ENCODE measurements at regions not wholly inside any gene's neighbourhood (a gene's known extent, or its start where the extent isn't known, plus 50 kb on each side); places are given as distances from the start of the nearest gene placed in this dataset.

- Histone ChIP-seq H3K27me3 (no peaks in the 10 kb centered on the region), H3K36me3 (no peaks in the 10 kb centered on the region), H3K4me1 (no peaks in the 10 kb centered on the region), H3K27ac (no peak overlapping the region), H3K9me3 (peaks cover 0 to 5% of the 10 kb centered on the region in 2 donors), H3K4me3 (no peak overlapping the region)
- TF ChIP-seq, protein P1, sequence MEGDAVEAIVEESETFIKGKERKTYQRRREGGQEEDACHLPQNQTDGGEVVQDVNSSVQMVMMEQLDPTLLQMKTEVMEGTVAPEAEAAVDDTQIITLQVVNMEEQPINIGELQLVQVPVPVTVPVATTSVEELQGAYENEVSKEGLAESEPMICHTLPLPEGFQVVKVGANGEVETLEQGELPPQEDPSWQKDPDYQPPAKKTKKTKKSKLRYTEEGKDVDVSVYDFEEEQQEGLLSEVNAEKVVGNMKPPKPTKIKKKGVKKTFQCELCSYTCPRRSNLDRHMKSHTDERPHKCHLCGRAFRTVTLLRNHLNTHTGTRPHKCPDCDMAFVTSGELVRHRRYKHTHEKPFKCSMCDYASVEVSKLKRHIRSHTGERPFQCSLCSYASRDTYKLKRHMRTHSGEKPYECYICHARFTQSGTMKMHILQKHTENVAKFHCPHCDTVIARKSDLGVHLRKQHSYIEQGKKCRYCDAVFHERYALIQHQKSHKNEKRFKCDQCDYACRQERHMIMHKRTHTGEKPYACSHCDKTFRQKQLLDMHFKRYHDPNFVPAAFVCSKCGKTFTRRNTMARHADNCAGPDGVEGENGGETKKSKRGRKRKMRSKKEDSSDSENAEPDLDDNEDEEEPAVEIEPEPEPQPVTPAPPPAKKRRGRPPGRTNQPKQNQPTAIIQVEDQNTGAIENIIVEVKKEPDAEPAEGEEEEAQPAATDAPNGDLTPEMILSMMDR (IDR thresholded peaks at IDR 0.05), result no peak
- TF ChIP-seq POLR2A (IDR thresholded peaks at IDR 0.05), result no peak
- intact Hi-C loops (cut with DNase I; ENCODE audit: low total_unique reads), result no loop called here
- DNase-seq, result no peak
These were observed 372.0 kb upstream of the MPDZ start for GRCh38 chr9:13651526-13651925.

DNA sequence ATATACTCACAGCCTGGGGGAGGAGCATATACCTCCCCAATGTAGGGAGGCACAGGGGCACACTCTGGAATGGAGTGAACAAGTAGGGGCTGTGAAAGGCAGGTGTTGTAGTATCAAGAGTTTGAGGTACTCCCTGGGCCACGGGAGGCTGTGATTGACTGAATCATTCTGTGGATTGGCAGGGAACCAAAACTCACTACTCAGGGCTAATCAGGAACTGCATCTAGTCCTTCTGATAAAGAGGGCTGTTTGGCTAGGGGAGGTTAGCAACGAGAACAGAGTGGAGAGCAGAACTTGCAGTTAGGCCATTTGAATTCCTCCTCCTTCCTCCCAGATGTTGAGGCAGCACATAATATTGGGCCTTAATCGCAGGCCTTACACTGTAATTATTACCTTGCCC is 369.2 kb upstream of the MPDZ start:
- TF ChIP-seq POLR2A (IDR thresholded peaks at IDR 0.05), result no peak
- TF ChIP-seq, protein P1 (IDR thresholded peaks at IDR 0.05), result no peak
- Histone ChIP-seq H3K9me3 (peaks cover 0 to 5% of the 10 kb centered on the region in 2 donors), H3K4me3 (no peak overlapping the region), H3K4me1 (no peaks in the 10 kb centered on the region), H3K36me3 (no peaks in the 10 kb centered on the region), H3K27me3 (no peaks in the 10 kb centered on the region), H3K27ac (no peak overlapping the region)
- intact Hi-C loops (cut with DNase I; ENCODE audit: low total_unique reads), result no loop called here
- no peak for DNase-seq

GRCh38 chr9:13648068-13648467 is 368.6 kb upstream of the MPDZ start:
- Histone ChIP-seq H3K9me3 (peaks cover 0 to 5% of the 10 kb centered on the region in 2 donors), H3K27me3 (no peaks in the 10 kb centered on the region), H3K4me1 (no peaks in the 10 kb centered on the region), H3K27ac (no peak overlapping the region), H3K36me3 (no peaks in the 10 kb centered on the region), H3K4me3 (no peak overlapping the region)
- no peak for DNase-seq
- TF ChIP-seq, protein P1 (IDR thresholded peaks at IDR 0.05), result no peak
- TF ChIP-seq POLR2A (IDR thresholded peaks at IDR 0.05), result no peak
- intact Hi-C loops (cut with DNase I; ENCODE audit: low total_unique reads), result no loop called here

GRCh38 chr9:13646500-13647021 is 367.1 kb upstream of the MPDZ start:
- H3K4me3 ChIP-seq, result no peak overlapping the region
- TF ChIP-seq, protein P1 (IDR thresholded peaks at IDR 0.05), result no peak
- TF ChIP-seq POLR2A (IDR thresholded peaks at IDR 0.05), result no peak
- H3K9me3 ChIP-seq, result peaks cover 0 to 5% of the 10 kb centered on the region in 2 donors
- H3K27ac ChIP-seq, result no peak overlapping the region
- no peaks in the 10 kb centered on the region for H3K4me1 ChIP-seq
- intact Hi-C loops (cut with DNase I; ENCODE audit: low total_unique reads), result no loop called here
- H3K27me3 ChIP-seq, result no peaks in the 10 kb centered on the region
- no peaks in the 10 kb centered on the region for H3K36me3 ChIP-seq
- no peak for DNase-seq

GRCh38 chr9:13645557-13645956 is 366.1 kb upstream of the MPDZ start:
- Histone ChIP-seq H3K36me3 (no peaks in the 10 kb centered on the region), H3K27me3 (no peaks in the 10 kb centered on the region), H3K4me3 (no peak overlapping the region), H3K9me3 (peaks cover 0 to 5% of the 10 kb centered on the region in 2 donors), H3K27ac (no peak overlapping the region), H3K4me1 (no peaks in the 10 kb centered on the region)
- no peak for DNase-seq
- intact Hi-C loops (cut with DNase I; ENCODE audit: low total_unique reads), result no loop called here
- TF ChIP-seq, protein P1 (IDR thresholded peaks at IDR 0.05), result no peak
- TF ChIP-seq POLR2A (IDR thresholded peaks at IDR 0.05), result no peak

Data from uterus (tissue), 3 donors.